CD14-positive monocyte (primary cell): ENCODE measurements at regions not wholly inside any gene's neighbourhood (a gene's known extent, or its start where the extent isn't known, plus 50 kb on each side); places are given as distances from the start of the nearest gene placed in this dataset.

ENCODE experiments used
- DNase-seq, 3 donors: peaks; one replicate each; pipeline ENCODE4 v3.0.0-alpha.2; 2011 to 2022
- H2AFZ ChIP-seq: 2 replicates; pipeline ENCODE4 v1.6.0; 2012; ENCODE audit warnings: mild to moderate bottlenecking, low read depth, low read length, inconsistent platforms; ENCODE audit not compliant: insufficient read depth, poor library complexity, severe bottlenecking
- H3K27ac ChIP-seq, 2 donors: 1 replicate in 1 of 2; 2 replicates in 1 of 2; pipeline ENCODE4 v1.5.1; 2012 to 2013; ENCODE audit warnings: low read length in 2 of 2, control low read depth in 1 of 2, inconsistent platforms in 1 of 2, low read depth in 1 of 2, mild to moderate bottlenecking in 1 of 2
- H3K27me3 ChIP-seq, 2 donors: one replicate each; pipeline versions ENCODE4 v1.6.0 to v1.6.1; 2011 to 2013; ENCODE audit warnings: low read length in 2 of 2; ENCODE audit not compliant: control insufficient read depth in 2 of 2, insufficient read depth in 2 of 2
- H3K36me3 ChIP-seq, 2 donors: replicated peaks in 1 of 2; 1 replicate in 1 of 2; 2 replicates in 1 of 2; pipeline versions ENCODE4 v1.5.1 to v1.6.1; 2012 to 2013; ENCODE audit warnings: low read length in 2 of 2, control low read depth in 1 of 2, inconsistent platforms in 1 of 2, mild to moderate bottlenecking in 1 of 2; ENCODE audit not compliant: insufficient read depth in 2 of 2, control insufficient read depth in 1 of 2
- H3K4me1 ChIP-seq, 2 donors: 1 replicate in 1 of 2; 2 replicates in 1 of 2; pipeline versions ENCODE4 v1.5.1 to v1.6.1; 2012 to 2013; ENCODE audit warnings: low read length in 2 of 2, control low read depth in 1 of 2, inconsistent platforms in 1 of 2, mild to moderate bottlenecking in 1 of 2, moderate library complexity in 1 of 2; ENCODE audit not compliant: insufficient read depth in 2 of 2, control insufficient read depth in 1 of 2
- H3K4me2 ChIP-seq: replicated peaks from 2 replicates; pipeline ENCODE3; 2012; ENCODE audit warnings: low read length, moderate library complexity, mild to moderate bottlenecking; ENCODE audit not compliant: poor library complexity, severe bottlenecking; ENCODE audit errors: extremely low read depth
- H3K4me3 ChIP-seq, 3 experiments: fragments of 200-600 bp in 1 of 3; sonication (generic) in 1 of 3; replicated peaks in 1 of 3; 1 replicate in 2 of 3; 2 replicates in 1 of 3; pipeline ENCODE4 v1.5.1; 2011 to 2013; ENCODE audit warnings: low read length in 3 of 3, mild to moderate bottlenecking in 3 of 3, control low read depth in 2 of 3, low read depth in 2 of 3, inconsistent platforms in 1 of 3, moderate library complexity in 1 of 3
- H3K79me2 ChIP-seq: 2 replicates; pipeline ENCODE4 v1.6.0; 2012; ENCODE audit warnings: mild to moderate bottlenecking, control low read depth, inconsistent platforms, low read length, moderate library complexity; ENCODE audit not compliant: insufficient read depth
- H3K9ac ChIP-seq: 2 replicates; pipeline ENCODE4 v1.6.0; 2017; ENCODE audit warnings: low read length, mild to moderate bottlenecking; ENCODE audit not compliant: insufficient read depth, poor library complexity, severe bottlenecking
- H3K9me3 ChIP-seq, 2 donors: replicated peaks in 1 of 2; 1 replicate in 1 of 2; 2 replicates in 1 of 2; pipeline versions ENCODE4 v1.5.1 to v1.6.1; 2012 to 2013; ENCODE audit warnings: low read length in 2 of 2, control low read depth in 1 of 2; ENCODE audit not compliant: control insufficient read depth in 1 of 2, insufficient read depth in 1 of 2
- H4K20me1 ChIP-seq: 2 replicates; pipeline ENCODE4 v1.6.0; 2012; ENCODE audit warnings: mild to moderate bottlenecking, low read length, control low read depth, moderate library complexity; ENCODE audit not compliant: insufficient read depth
- H3K27ac Mint-ChIP-seq, 7 donors: one replicate each; pipeline ENCODE4 v1.8.0; 2020; ENCODE audit warnings: mild to moderate bottlenecking in 7 of 7, mixed read lengths in 7 of 7, moderate library complexity in 6 of 7, inconsistent platforms in 2 of 7
- H3K27me3 Mint-ChIP-seq, 3 donors: one replicate each; pipeline ENCODE4 v1.8.0; 2021 to 2022; ENCODE audit warnings: low read depth in 3 of 3, mild to moderate bottlenecking in 3 of 3, mixed read lengths in 3 of 3, moderate library complexity in 3 of 3, inconsistent platforms in 1 of 3
- H3K36me3 Mint-ChIP-seq, 2 donors: one replicate each; pipeline ENCODE4 v1.8.0; 2020; ENCODE audit warnings: mixed read lengths in 2 of 2, inconsistent platforms in 1 of 2, mild to moderate bottlenecking in 1 of 2
- H3K4me1 Mint-ChIP-seq: one replicate; pipeline ENCODE4 v1.8.0; 2020; ENCODE audit warnings: mild to moderate bottlenecking, mixed read lengths
- H3K4me3 Mint-ChIP-seq, 2 donors: one replicate each; pipeline ENCODE4 v1.8.0; 2020; ENCODE audit warnings: mild to moderate bottlenecking in 2 of 2, mixed read lengths in 2 of 2, moderate library complexity in 1 of 2
- H3K9me3 Mint-ChIP-seq, 7 donors: one replicate each; pipeline ENCODE4 v1.8.0; 2020 to 2022; ENCODE audit warnings: mixed read lengths in 7 of 7, mild to moderate bottlenecking in 6 of 7, moderate library complexity in 6 of 7, inconsistent platforms in 2 of 7
- CTCF ChIP-seq: fragments of 200-600 bp; IDR thresholded peaks from one replicate; pipeline ENCODE4 v1.8.0; 2022; ENCODE audit warnings: antibody characterized with exemption, mild to moderate bottlenecking
- WGBS: methylation state at CpG from one replicate; pipeline ENCODE4 v1.1.5; 2013; ENCODE audit warnings: missing lambda C conversion rate; ENCODE audit not compliant: insufficient coverage; 5-methylcytosine and 5-hydroxymethylcytosine counted together
- intact Hi-C, 2 donors: fragments of 100-400 bp; cut with micrococcal nuclease; formaldehyde crosslinking; loops; one replicate each; pipeline versions ENCODE4 v1.15.0 to v1.15.1; 2023

- H3K4me1 ChIP-seq, result peaks cover 0 to 8% of the 10 kb centered on the region in 2 donors
- H3K4me2 ChIP-seq, result no peak overlapping the region
- H3K36me3 Mint-ChIP-seq, result no peaks in the 10 kb centered on the region
- intact Hi-C loops, result no loop called here
- H3K9ac ChIP-seq, result no peak overlapping the region
- WGBS, result 79% methylated on average over 19 of the region's 22 CpGs
- no peaks in the 10 kb centered on the region for H3K36me3 ChIP-seq
- DNase-seq, result no peak
- no peak overlapping the region for H3K4me3 ChIP-seq
- peaks cover 6% of the 10 kb centered on the region for H3K4me1 Mint-ChIP-seq
- no peak overlapping the region for H3K27ac ChIP-seq
- H3K27me3 ChIP-seq, result peaks cover 17 to 64% of the 10 kb centered on the region in 2 donors
- no peak overlapping the region for H2AFZ ChIP-seq
- TF ChIP-seq CTCF, result no peak
- no peaks in the 10 kb centered on the region for H4K20me1 ChIP-seq
- no peak overlapping the region for H3K27ac Mint-ChIP-seq
- peaks cover 48 to 66% (median 63%) of the 10 kb centered on the region in 3 donors for H3K27me3 Mint-ChIP-seq
- H3K9me3 ChIP-seq, result peaks cover 3% of the 10 kb centered on the region in 2 donors
- H3K9me3 Mint-ChIP-seq, result peaks cover 0 to 14% (median 5%) of the 10 kb centered on the region in 7 donors
- H3K4me3 Mint-ChIP-seq, result peak overlapping the region in 1 of 2 donors; percentile 62
- H3K79me2 ChIP-seq, result no peaks in the 10 kb centered on the region
Observed at GRCh38 chr20:62549499-62550086, 73.8 kb upstream of the GATA5 start.

GRCh38 chr20:62550087-62550632 is 74.4 kb upstream of the GATA5 start:
- Histone ChIP-seq H3K9ac (no peak overlapping the region), H4K20me1 (no peaks in the 10 kb centered on the region), H3K27ac (no peak overlapping the region), H3K9me3 (peaks cover 0 to 3% of the 10 kb centered on the region in 2 donors), H3K4me1 (peaks cover 0 to 8% of the 10 kb centered on the region in 2 donors), H2AFZ (no peak overlapping the region), H3K27me3 (peaks cover 17 to 64% of the 10 kb centered on the region in 2 donors), H3K4me2 (peak overlapping the region; percentile 19), H3K79me2 (no peaks in the 10 kb centered on the region), H3K4me3 (no peak overlapping the region), H3K36me3 (no peaks in the 10 kb centered on the region)
- Mint-ChIP-seq H3K27me3 (peaks cover 48 to 66% (median 66%) of the 10 kb centered on the region in 3 donors), H3K27ac (no peak overlapping the region), H3K9me3 (peaks cover 0 to 9% (median 2%) of the 10 kb centered on the region in 7 donors), H3K4me3 (peak overlapping the region in 1 of 2 donors; percentile 83), H3K36me3 (no peaks in the 10 kb centered on the region), H3K4me1 (peaks cover 6% of the 10 kb centered on the region)
- WGBS, result 32% methylated on average over 11 of the region's 32 CpGs
- no peak for TF ChIP-seq CTCF
- no peak for DNase-seq
- intact Hi-C loops, result no loop called here
